Smooth muscle cell (in vitro differentiated cells): ENCODE measurements at regions not wholly inside any gene's neighbourhood (a gene's known extent, or its start where the extent isn't known, plus 50 kb on each side); places are given as distances from the start of the nearest gene placed in this dataset.

Source experiments
- DNase-seq: peaks from one replicate; lab custom pipeline; 2025; ENCODE audit not compliant: unreplicated experiment; lab: John Stamatoyannopoulos, UW
- H2AFZ ChIP-seq: fragments of 200-600 bp; sonication (generic); 2 replicates; pipeline ENCODE4 v1.6.0; 2016; ENCODE audit warnings: antibody characterized with exemption, low read depth, mild to moderate bottlenecking
- H3F3A ChIP-seq: fragments of 200-600 bp; sonication (generic); 2 replicates; pipeline ENCODE4 v1.6.0; 2017; ENCODE audit warnings: antibody characterized with exemption, low read depth
- H3K27ac ChIP-seq: fragments of 200-600 bp; sonication (generic); 2 replicates; pipeline ENCODE4 v1.5.1; 2016; ENCODE audit warnings: low read depth, mild to moderate bottlenecking
- H3K27me3 ChIP-seq: fragments of 200-600 bp; sonication (generic); 2 replicates; pipeline ENCODE4 v1.6.1; 2016; ENCODE audit warnings: low read depth, mild to moderate bottlenecking
- H3K36me3 ChIP-seq: fragments of 200-600 bp; sonication (generic); 2 replicates; pipeline ENCODE4 v1.5.1; 2016; ENCODE audit warnings: low read depth
- H3K4me1 ChIP-seq: fragments of 200-600 bp; sonication (generic); 2 replicates; pipeline ENCODE4 v1.5.1; 2016; ENCODE audit warnings: low read depth
- H3K4me2 ChIP-seq: fragments of 200-600 bp; sonication (generic); 2 replicates; pipeline ENCODE4 v1.6.0; 2016; ENCODE audit warnings: mild to moderate bottlenecking
- H3K4me3 ChIP-seq: fragments of 200-600 bp; sonication (generic); 2 replicates; pipeline ENCODE4 v1.5.1; 2016; ENCODE audit warnings: mild to moderate bottlenecking
- H3K79me2 ChIP-seq: fragments of 200-600 bp; sonication (generic); 2 replicates; pipeline ENCODE4 v1.6.0; 2016; ENCODE audit warnings: low read depth, mild to moderate bottlenecking
- H3K9ac ChIP-seq: fragments of 200-600 bp; sonication (generic); 2 replicates; pipeline ENCODE4 v1.6.0; 2016; ENCODE audit warnings: low read depth
- H3K9me3 ChIP-seq: fragments of 200-600 bp; sonication (generic); replicated peaks from 2 replicates; pipeline ENCODE4 v1.5.1; 2016; ENCODE audit warnings: low read depth
- H4K20me1 ChIP-seq: fragments of 200-600 bp; sonication (generic); 2 replicates; pipeline ENCODE4 v1.6.0; 2016; ENCODE audit warnings: low read depth
- CTCF ChIP-seq: fragments of 200-600 bp; sonication (generic); IDR thresholded peaks from 2 replicates; pipeline ENCODE4 v1.5.1; 2017; ENCODE audit warnings: borderline replicate concordance, mild to moderate bottlenecking, antibody characterized with exemption; ENCODE audit not compliant: insufficient read depth, poor library complexity, severe bottlenecking
- WGBS: methylation state at CpG from one replicate; pipeline ENCODE4 v1.1.7; 2016; ENCODE audit warnings: low lambda C conversion rate; 5-methylcytosine and 5-hydroxymethylcytosine counted together

- no peaks in the 10 kb centered on the region for H3K79me2 ChIP-seq
- peaks cover 4% of the 10 kb centered on the region for H3K27me3 ChIP-seq
- H3K9me3 ChIP-seq: no peaks in the 10 kb centered on the region
- H3F3A ChIP-seq: no peaks in the 10 kb centered on the region
- peaks cover 9% of the 10 kb centered on the region for H3K4me1 ChIP-seq
- H3K4me2 ChIP-seq: no peak overlapping the region
- H2AFZ ChIP-seq: no peak overlapping the region
- H3K27ac ChIP-seq: no peak overlapping the region
- DNase-seq: no peak
- H3K4me3 ChIP-seq: no peak overlapping the region
- WGBS: 72% methylated on average over 5 of the region's 5 CpGs
- TF ChIP-seq CTCF: no peak
- no peaks in the 10 kb centered on the region for H3K36me3 ChIP-seq
- no peak overlapping the region for H3K9ac ChIP-seq
- H4K20me1 ChIP-seq: no peaks in the 10 kb centered on the region
These were observed 557.4 kb upstream of the ZFHX3 start for GRCh38 chr16:73605309-73605708.

DNA sequence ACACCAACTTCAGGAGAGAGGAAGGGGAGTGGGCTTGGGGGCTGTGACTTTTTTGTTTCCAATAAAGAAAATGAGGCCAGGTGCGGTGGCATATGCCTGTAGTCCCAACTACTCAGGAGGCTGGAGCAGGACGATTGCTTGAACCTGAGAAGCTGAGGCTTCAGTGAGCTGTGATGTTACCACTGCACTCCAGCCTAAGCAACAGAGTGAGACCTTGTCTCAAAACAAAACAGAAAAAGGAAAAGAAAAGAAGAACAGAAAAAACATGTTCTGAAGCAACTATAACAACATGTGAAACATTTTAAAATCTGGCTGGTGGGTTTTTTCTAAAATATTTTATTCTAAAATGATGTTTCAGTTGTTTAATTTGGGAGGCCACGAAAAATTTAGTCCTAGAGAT, 554.0 kb upstream of the ZFHX3 start:
- Histone ChIP-seq H3K9me3 (no peaks in the 10 kb centered on the region), H3K27ac (no peak overlapping the region), H3K4me3 (no peak overlapping the region), H3K4me2 (no peak overlapping the region), H3K79me2 (no peaks in the 10 kb centered on the region), H2AFZ (no peak overlapping the region), H3K9ac (no peak overlapping the region), H3K4me1 (peaks cover 8% of the 10 kb centered on the region), H3F3A (no peaks in the 10 kb centered on the region), H3K36me3 (no peaks in the 10 kb centered on the region), H4K20me1 (no peaks in the 10 kb centered on the region), H3K27me3 (no peaks in the 10 kb centered on the region)
- 93% methylated on average over 3 of the region's 3 CpGs for WGBS
- TF ChIP-seq CTCF: no peak
- no peak for DNase-seq

GRCh38 chr16:73599870-73600269, 551.9 kb upstream of the ZFHX3 start:
- Histone ChIP-seq H3K36me3 (no peaks in the 10 kb centered on the region), H3K27ac (no peak overlapping the region), H4K20me1 (no peaks in the 10 kb centered on the region), H3K4me1 (peaks cover under 1% of the 10 kb centered on the region), H3K27me3 (no peaks in the 10 kb centered on the region), H3K4me3 (no peak overlapping the region), H3K79me2 (no peaks in the 10 kb centered on the region), H2AFZ (no peak overlapping the region), H3K9ac (no peak overlapping the region), H3K4me2 (no peak overlapping the region), H3F3A (no peaks in the 10 kb centered on the region), H3K9me3 (no peaks in the 10 kb centered on the region)
- no peak for DNase-seq
- no peak for TF ChIP-seq CTCF
- 89% methylated on average over 2 of the region's 2 CpGs for WGBS

DNA sequence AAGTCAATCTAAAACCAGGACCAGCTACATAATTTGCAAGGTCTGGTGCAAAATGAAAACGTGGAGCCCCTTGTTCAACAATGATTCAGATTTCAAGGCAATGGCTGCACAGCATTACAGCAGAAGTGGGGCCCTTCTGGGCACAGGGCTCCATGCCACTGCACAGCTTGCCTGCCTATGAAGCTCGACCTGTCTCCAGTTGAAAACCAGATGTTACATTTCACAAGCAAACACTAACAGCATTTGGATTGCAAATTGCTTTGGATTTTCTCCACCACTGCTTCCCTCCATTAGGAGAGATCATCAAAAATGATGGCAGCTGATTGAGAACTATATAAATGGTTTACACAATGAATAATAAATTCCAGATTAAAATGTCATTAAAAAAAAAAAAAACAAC, 551.4 kb upstream of the ZFHX3 start:
- Histone ChIP-seq H4K20me1 (no peaks in the 10 kb centered on the region), H3K27ac (no peak overlapping the region), H3K27me3 (no peaks in the 10 kb centered on the region), H3K9ac (no peak overlapping the region), H3K4me1 (no peaks in the 10 kb centered on the region), H3F3A (no peaks in the 10 kb centered on the region), H3K4me3 (no peak overlapping the region), H3K36me3 (no peaks in the 10 kb centered on the region), H3K4me2 (no peak overlapping the region), H3K9me3 (no peaks in the 10 kb centered on the region), H2AFZ (no peak overlapping the region), H3K79me2 (no peaks in the 10 kb centered on the region)
- no peak for TF ChIP-seq CTCF
- no peak for DNase-seq
- 67% methylated on average over 2 of the region's 2 CpGs for WGBS
